GM12878 (cell line): ENCODE measurements at regions not wholly inside any gene's neighbourhood (a gene's known extent, or its start where the extent isn't known, plus 50 kb on each side); places are given as distances from the start of the nearest gene placed in this dataset.

Source experiments
- BCL11A ChIP-seq: IDR thresholded peaks from 2 replicates; pipeline ENCODE4 v1.6.1; 2011; ENCODE audit warnings: low read depth, low read length
- CBX5 ChIP-seq: sonication (generic); IDR thresholded peaks from 2 replicates; pipeline ENCODE4 v1.6.1; 2016; ENCODE audit warnings: low read depth, moderate library complexity, mild to moderate bottlenecking, inconsistent platforms
- CEBPB ChIP-seq, 2 experiments: fragments of 150-350 bp in 1 of 2; IDR thresholded peaks; 2 replicates each; pipeline ENCODE4 v1.6.1; 2012 to 2014; ENCODE audit warnings: low read depth in 2 of 2, low read length in 2 of 2, borderline replicate concordance in 1 of 2, inconsistent platforms in 1 of 2
- CREB1 ChIP-seq: IDR thresholded peaks from 2 replicates; pipeline ENCODE4 v1.6.1; 2012; ENCODE audit warnings: low read depth, mild to moderate bottlenecking, inconsistent platforms
- GATAD2B ChIP-seq: fragments of 450-650 bp; conservative IDR thresholded peaks from 2 replicates; pipeline ENCODE4 v1.6.1; 2017; ENCODE audit warnings: low read depth, mild to moderate bottlenecking, moderate library complexity
- IRF4 ChIP-seq: IDR thresholded peaks from 2 replicates; pipeline ENCODE4 v1.6.1; 2011; ENCODE audit warnings: low read depth, low read length
- MTA2 ChIP-seq: fragments of 450-650 bp; IDR thresholded peaks from 2 replicates; pipeline ENCODE4 v1.6.1; 2016; ENCODE audit warnings: low read depth, mild to moderate bottlenecking, moderate library complexity
- MXI1 ChIP-seq: fragments of 150-350 bp; IDR thresholded peaks from 2 replicates; pipeline ENCODE4 v1.6.1; 2011; ENCODE audit warnings: low read depth, mild to moderate bottlenecking, inconsistent platforms, low read length, improper control_type of control experiment
- NFXL1 ChIP-seq: fragments of 450-650 bp; IDR thresholded peaks from 2 replicates; pipeline ENCODE4 v1.6.1; 2017; ENCODE audit warnings: antibody characterized with exemption, mild to moderate bottlenecking, borderline replicate concordance
- NFYA ChIP-seq: IDR thresholded peaks from 2 replicates; pipeline ENCODE4 v1.6.1; 2011; ENCODE audit warnings: low read depth, mild to moderate bottlenecking, low read length, improper control_type of control experiment, borderline replicate concordance
- NFYB ChIP-seq: IDR thresholded peaks from 2 replicates; pipeline ENCODE4 v1.6.1; 2011; ENCODE audit warnings: low read depth, mild to moderate bottlenecking, low read length, improper control_type of control experiment, moderate library complexity; ENCODE audit not compliant: insufficient read depth
- RUNX3 ChIP-seq: IDR thresholded peaks from 2 replicates; pipeline ENCODE4 v1.6.1; 2012; ENCODE audit warnings: low read length, inconsistent platforms
- SMARCA5 ChIP-seq: fragments of 450-650 bp; IDR thresholded peaks from 2 replicates; pipeline ENCODE4 v1.6.1; 2017; ENCODE audit warnings: mild to moderate bottlenecking
- TBL1XR1 ChIP-seq: IDR thresholded peaks from 2 replicates; pipeline ENCODE4 v1.6.1; 2012; ENCODE audit warnings: low read depth, low read length, improper control_type of control experiment
- ZNF24 ChIP-seq: fragments of 450-650 bp; IDR thresholded peaks from 2 replicates; pipeline ENCODE4 v1.6.1; 2017; ENCODE audit warnings: antibody characterized with exemption, mild to moderate bottlenecking
- TF ChIP-seq, protein P1 (sequence below): fragments of 450-650 bp; IDR thresholded peaks from 2 replicates; pipeline ENCODE4 v1.6.1; 2017; ENCODE audit warnings: mild to moderate bottlenecking, low read depth, inconsistent platforms; ENCODE audit not compliant: poor library complexity, severe bottlenecking
- TF ChIP-seq, protein P2 (sequence below): fragments of 450-650 bp; IDR thresholded peaks from 2 replicates; pipeline ENCODE4 v1.6.1; 2017; ENCODE audit warnings: low read depth, mild to moderate bottlenecking, moderate library complexity
- TF ChIP-seq, protein P3 (sequence below): fragments of 150-350 bp; IDR thresholded peaks from 2 replicates; pipeline ENCODE4 v1.6.1; 2016; ENCODE audit warnings: low read depth, low read length
- TF ChIP-seq, protein P4 (sequence below): fragments of 450-650 bp; IDR thresholded peaks from 2 replicates; pipeline ENCODE4 v1.6.1; 2016; ENCODE audit warnings: mild to moderate bottlenecking
- TF ChIP-seq, protein P5 (sequence below): fragments of 150-350 bp; IDR thresholded peaks from 2 replicates; pipeline ENCODE4 v1.6.1; 2014; ENCODE audit warnings: mild to moderate bottlenecking, low read depth, low read length

DNA sequence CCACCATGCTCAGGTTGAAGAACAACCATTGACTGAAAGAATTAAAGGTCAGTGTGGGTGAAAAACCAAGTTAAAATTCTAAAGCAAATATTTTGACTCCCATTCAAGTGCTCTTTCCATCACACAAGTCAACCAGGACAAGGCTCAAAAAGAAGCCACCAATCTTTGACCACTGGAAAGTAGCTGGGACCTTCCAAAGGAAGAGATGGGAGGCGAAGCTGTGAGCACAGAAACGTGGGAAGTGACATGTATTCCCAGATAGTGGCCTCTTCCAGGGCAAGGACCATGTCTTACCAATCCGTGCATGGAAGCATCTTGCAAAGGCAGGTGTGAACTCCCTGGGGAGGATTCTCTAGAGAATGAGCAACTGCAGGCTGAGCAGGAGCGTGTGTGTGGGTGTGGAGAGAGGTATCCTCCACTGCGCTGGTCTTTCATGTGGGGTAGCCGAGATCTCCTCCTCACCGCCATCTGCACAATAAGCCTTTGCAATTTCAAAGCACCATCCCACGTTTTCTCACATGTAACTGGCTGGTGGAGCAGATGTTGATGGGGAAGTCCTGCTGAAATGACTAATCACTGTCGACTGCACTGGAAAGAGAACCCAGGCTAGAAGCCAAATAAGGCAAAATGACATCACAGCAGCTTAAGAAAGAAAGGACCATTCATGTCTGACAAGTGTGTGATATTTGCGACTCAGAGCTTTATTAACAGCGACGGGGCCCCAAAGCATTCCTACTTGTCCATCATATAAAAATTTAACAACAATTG lies 189.4 kb upstream of the RREB1 start (continued):
- TF ChIP-seq CEBPB (IDR thresholded peaks at IDR 0.05; ENCODE audit: borderline replicate concordance in 1 of 2, low read depth in 2 of 2, low read length in 2 of 2) = peak in 1 of 2 experiments; percentile 99; a peak in 2 of 4 replicates
- TF ChIP-seq, protein P1, sequence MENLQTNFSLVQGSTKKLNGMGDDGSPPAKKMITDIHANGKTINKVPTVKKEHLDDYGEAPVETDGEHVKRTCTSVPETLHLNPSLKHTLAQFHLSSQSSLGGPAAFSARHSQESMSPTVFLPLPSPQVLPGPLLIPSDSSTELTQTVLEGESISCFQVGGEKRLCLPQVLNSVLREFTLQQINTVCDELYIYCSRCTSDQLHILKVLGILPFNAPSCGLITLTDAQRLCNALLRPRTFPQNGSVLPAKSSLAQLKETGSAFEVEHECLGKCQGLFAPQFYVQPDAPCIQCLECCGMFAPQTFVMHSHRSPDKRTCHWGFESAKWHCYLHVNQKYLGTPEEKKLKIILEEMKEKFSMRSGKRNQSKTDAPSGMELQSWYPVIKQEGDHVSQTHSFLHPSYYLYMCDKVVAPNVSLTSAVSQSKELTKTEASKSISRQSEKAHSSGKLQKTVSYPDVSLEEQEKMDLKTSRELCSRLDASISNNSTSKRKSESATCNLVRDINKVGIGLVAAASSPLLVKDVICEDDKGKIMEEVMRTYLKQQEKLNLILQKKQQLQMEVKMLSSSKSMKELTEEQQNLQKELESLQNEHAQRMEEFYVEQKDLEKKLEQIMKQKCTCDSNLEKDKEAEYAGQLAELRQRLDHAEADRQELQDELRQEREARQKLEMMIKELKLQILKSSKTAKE = peak; percentile 99
- peak; percentile 94 for TF ChIP-seq CREB1
- TF ChIP-seq NFXL1 = no peak
- peak; percentile 69; the same call in 1 of the 2 replicates for TF ChIP-seq MXI1
- peak; percentile 93; the same call in 1 of the 2 replicates for TF ChIP-seq CBX5
- peak; percentile 95; the same call in 1 of the 2 replicates for TF ChIP-seq TBL1XR1
- TF ChIP-seq, protein P2, sequence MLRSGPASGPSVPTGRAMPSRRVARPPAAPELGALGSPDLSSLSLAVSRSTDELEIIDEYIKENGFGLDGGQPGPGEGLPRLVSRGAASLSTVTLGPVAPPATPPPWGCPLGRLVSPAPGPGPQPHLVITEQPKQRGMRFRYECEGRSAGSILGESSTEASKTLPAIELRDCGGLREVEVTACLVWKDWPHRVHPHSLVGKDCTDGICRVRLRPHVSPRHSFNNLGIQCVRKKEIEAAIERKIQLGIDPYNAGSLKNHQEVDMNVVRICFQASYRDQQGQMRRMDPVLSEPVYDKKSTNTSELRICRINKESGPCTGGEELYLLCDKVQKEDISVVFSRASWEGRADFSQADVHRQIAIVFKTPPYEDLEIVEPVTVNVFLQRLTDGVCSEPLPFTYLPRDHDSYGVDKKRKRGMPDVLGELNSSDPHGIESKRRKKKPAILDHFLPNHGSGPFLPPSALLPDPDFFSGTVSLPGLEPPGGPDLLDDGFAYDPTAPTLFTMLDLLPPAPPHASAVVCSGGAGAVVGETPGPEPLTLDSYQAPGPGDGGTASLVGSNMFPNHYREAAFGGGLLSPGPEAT = peak; percentile 100
- TF ChIP-seq SMARCA5 = peak; percentile 85
- TF ChIP-seq ZNF24 = peak; percentile 82
- 0 out of 2 replicates have a peak, but pooled peaks have one; percentile 17 for TF ChIP-seq NFYB
- peak; percentile 99 for TF ChIP-seq MTA2
- TF ChIP-seq RUNX3 = peak; percentile 99
- TF ChIP-seq, protein P3, sequence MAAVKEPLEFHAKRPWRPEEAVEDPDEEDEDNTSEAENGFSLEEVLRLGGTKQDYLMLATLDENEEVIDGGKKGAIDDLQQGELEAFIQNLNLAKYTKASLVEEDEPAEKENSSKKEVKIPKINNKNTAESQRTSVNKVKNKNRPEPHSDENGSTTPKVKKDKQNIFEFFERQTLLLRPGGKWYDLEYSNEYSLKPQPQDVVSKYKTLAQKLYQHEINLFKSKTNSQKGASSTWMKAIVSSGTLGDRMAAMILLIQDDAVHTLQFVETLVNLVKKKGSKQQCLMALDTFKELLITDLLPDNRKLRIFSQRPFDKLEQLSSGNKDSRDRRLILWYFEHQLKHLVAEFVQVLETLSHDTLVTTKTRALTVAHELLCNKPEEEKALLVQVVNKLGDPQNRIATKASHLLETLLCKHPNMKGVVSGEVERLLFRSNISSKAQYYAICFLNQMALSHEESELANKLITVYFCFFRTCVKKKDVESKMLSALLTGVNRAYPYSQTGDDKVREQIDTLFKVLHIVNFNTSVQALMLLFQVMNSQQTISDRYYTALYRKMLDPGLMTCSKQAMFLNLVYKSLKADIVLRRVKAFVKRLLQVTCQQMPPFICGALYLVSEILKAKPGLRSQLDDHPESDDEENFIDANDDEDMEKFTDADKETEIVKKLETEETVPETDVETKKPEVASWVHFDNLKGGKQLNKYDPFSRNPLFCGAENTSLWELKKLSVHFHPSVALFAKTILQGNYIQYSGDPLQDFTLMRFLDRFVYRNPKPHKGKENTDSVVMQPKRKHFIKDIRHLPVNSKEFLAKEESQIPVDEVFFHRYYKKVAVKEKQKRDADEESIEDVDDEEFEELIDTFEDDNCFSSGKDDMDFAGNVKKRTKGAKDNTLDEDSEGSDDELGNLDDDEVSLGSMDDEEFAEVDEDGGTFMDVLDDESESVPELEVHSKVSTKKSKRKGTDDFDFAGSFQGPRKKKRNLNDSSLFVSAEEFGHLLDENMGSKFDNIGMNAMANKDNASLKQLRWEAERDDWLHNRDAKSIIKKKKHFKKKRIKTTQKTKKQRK = no peak
- peak; percentile 100 for TF ChIP-seq GATAD2B
- TF ChIP-seq, protein P4, sequence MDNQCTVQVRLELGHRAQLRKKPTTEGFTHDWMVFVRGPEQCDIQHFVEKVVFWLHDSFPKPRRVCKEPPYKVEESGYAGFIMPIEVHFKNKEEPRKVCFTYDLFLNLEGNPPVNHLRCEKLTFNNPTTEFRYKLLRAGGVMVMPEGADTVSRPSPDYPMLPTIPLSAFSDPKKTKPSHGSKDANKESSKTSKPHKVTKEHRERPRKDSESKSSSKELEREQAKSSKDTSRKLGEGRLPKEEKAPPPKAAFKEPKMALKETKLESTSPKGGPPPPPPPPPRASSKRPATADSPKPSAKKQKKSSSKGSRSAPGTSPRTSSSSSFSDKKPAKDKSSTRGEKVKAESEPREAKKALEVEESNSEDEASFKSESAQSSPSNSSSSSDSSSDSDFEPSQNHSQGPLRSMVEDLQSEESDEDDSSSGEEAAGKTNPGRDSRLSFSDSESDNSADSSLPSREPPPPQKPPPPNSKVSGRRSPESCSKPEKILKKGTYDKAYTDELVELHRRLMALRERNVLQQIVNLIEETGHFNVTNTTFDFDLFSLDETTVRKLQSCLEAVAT = peak; percentile 97
- TF ChIP-seq BCL11A = peak; percentile 100
- TF ChIP-seq, protein P5, sequence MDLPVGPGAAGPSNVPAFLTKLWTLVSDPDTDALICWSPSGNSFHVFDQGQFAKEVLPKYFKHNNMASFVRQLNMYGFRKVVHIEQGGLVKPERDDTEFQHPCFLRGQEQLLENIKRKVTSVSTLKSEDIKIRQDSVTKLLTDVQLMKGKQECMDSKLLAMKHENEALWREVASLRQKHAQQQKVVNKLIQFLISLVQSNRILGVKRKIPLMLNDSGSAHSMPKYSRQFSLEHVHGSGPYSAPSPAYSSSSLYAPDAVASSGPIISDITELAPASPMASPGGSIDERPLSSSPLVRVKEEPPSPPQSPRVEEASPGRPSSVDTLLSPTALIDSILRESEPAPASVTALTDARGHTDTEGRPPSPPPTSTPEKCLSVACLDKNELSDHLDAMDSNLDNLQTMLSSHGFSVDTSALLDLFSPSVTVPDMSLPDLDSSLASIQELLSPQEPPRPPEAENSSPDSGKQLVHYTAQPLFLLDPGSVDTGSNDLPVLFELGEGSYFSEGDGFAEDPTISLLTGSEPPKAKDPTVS = no peak
- no peak for TF ChIP-seq NFYA
- peak; percentile 100 for TF ChIP-seq IRF4
